Mesendoderm (in vitro differentiated cells): ENCODE measurements at regions not wholly inside any gene's neighbourhood (a gene's known extent, or its start where the extent isn't known, plus 50 kb on each side); places are given as distances from the start of the nearest gene placed in this dataset. TPM values are rescaled to one million over a fixed set of nuclear protein-coding genes. Genes with fewer than 3 reads are reported as not detected.

Experiments used
- DNase-seq: peaks from one replicate; pipeline ENCODE4 v3.0.0; 2013
- H2AK5ac ChIP-seq: 2 replicates; pipeline ENCODE4 v1.6.1; 2013; ENCODE audit warnings: low read length, inconsistent platforms
- H2BK120ac ChIP-seq: 2 replicates; pipeline ENCODE4 v1.6.1; 2013; ENCODE audit warnings: low read depth, mild to moderate bottlenecking, low read length, moderate library complexity, mixed read lengths
- H2BK15ac ChIP-seq: replicated peaks from 2 replicates; pipeline ENCODE4 v1.6.1; 2013; ENCODE audit warnings: low read depth, mild to moderate bottlenecking, moderate library complexity
- H2BK5ac ChIP-seq: 2 replicates; pipeline ENCODE4 v1.6.1; 2013; ENCODE audit warnings: low read length, inconsistent platforms
- H3K18ac ChIP-seq: 2 replicates; pipeline ENCODE4 v1.6.1; 2013; ENCODE audit warnings: mild to moderate bottlenecking, low read length, mixed read lengths
- H3K23ac ChIP-seq: one replicate; pipeline ENCODE4 v1.6.1; 2013; ENCODE audit warnings: low read length
- H3K27ac ChIP-seq: 2 replicates; pipeline ENCODE4 v1.5.1; 2013; ENCODE audit warnings: low read depth, mild to moderate bottlenecking, inconsistent platforms, low read length, moderate library complexity
- H3K27me3 ChIP-seq: 2 replicates; pipeline ENCODE4 v1.6.1; 2013; ENCODE audit warnings: low read length, control low read depth, mild to moderate bottlenecking, inconsistent platforms; ENCODE audit not compliant: insufficient read depth, poor library complexity
- H3K36me3 ChIP-seq: 2 replicates; pipeline ENCODE4 v1.6.1; 2013; ENCODE audit warnings: low read length, inconsistent platforms; ENCODE audit not compliant: control insufficient read depth, insufficient read depth
- H3K4ac ChIP-seq: one replicate; pipeline ENCODE4 v1.6.1; 2013; ENCODE audit warnings: low read depth, mild to moderate bottlenecking, low read length, moderate library complexity
- H3K4me1 ChIP-seq: 2 replicates; pipeline ENCODE4 v1.6.1; 2013; ENCODE audit warnings: low read depth, low read length, inconsistent platforms; ENCODE audit not compliant: control insufficient read depth
- H3K4me2 ChIP-seq: 2 replicates; pipeline ENCODE4 v1.6.1; 2013; ENCODE audit warnings: low read length
- H3K4me3 ChIP-seq: 2 replicates; pipeline ENCODE4 v1.5.1; 2013; ENCODE audit warnings: mild to moderate bottlenecking, low read length
- H3K56ac ChIP-seq: one replicate; pipeline ENCODE4 v1.6.1; 2013; ENCODE audit warnings: low read length
- H3K79me1 ChIP-seq: 2 replicates; pipeline ENCODE4 v1.6.1; 2013; ENCODE audit warnings: low read length, inconsistent platforms
- H3K79me2 ChIP-seq: 2 replicates; pipeline ENCODE4 v1.6.1; 2013; ENCODE audit warnings: mild to moderate bottlenecking, low read length; ENCODE audit not compliant: control insufficient read depth, insufficient read depth
- H3K9ac ChIP-seq: 2 replicates; pipeline ENCODE4 v1.6.1; 2013; ENCODE audit warnings: low read length, inconsistent platforms
- H4K5ac ChIP-seq: one replicate; pipeline ENCODE4 v1.6.1; 2013; ENCODE audit warnings: low read length
- H4K8ac ChIP-seq: one replicate; pipeline ENCODE4 v1.6.1; 2013; ENCODE audit warnings: low read depth, mild to moderate bottlenecking, control low read depth, low read length, moderate library complexity
- small RNA-seq: library from polyadenylated mRNA; stranded (forward); fragments of <200 nt; extraction: miRNeasy Mini kit (QIAGEN cat#:217004); gene quantifications from one replicate; pipeline ENCODE3, GENCODE V24; 2013; ENCODE audit not compliant: insufficient read depth

GRCh38 chr1:192959657-192960186 lies 99.4 kb downstream of the UCHL5 start:
- H2BK5ac ChIP-seq: no peak overlapping the region
- H3K9ac ChIP-seq: no peak overlapping the region
- H4K5ac ChIP-seq: no peak overlapping the region
- H3K79me1 ChIP-seq: no peaks in the 10 kb centered on the region
- no peaks in the 10 kb centered on the region for H3K36me3 ChIP-seq
- no peak for DNase-seq
- no peaks in the 10 kb centered on the region for H3K27me3 ChIP-seq
- no peak overlapping the region for H3K4me2 ChIP-seq
- H3K4ac ChIP-seq: no peak overlapping the region
- no peaks in the 10 kb centered on the region for H3K79me2 ChIP-seq
- no peak overlapping the region for H3K27ac ChIP-seq
- no peak overlapping the region for H3K56ac ChIP-seq
- no peak overlapping the region for H3K18ac ChIP-seq
- H3K4me3 ChIP-seq: no peak overlapping the region
- no peak overlapping the region for H4K8ac ChIP-seq
- H3K4me1 ChIP-seq: no peaks in the 10 kb centered on the region
- H2AK5ac ChIP-seq: no peak overlapping the region
- H2BK15ac ChIP-seq: no peak overlapping the region
- no peak overlapping the region for H3K23ac ChIP-seq
- H2BK120ac ChIP-seq: no peak overlapping the region

Small RNA genes in the stretch of these regions (small RNA-seq; reads per million reads assigned to genes)
- gene RN7SKP126: not detected
